Gastrocnemius medialis (tissue), 4 donors: ENCODE measurements at regions not wholly inside any gene's neighbourhood (a gene's known extent, or its start where the extent isn't known, plus 50 kb on each side); places are given as distances from the start of the nearest gene placed in this dataset.

Experiments
- CTCF ChIP-seq, 5 experiments: fragments of 450-650 bp in 3 of 5; fragments of 200-600 bp in 2 of 5; sonication (generic) in 2 of 5; IDR thresholded peaks in 4 of 5; conservative IDR thresholded peaks in 1 of 5; 1 replicate in 4 of 5; 2 replicates in 1 of 5; pipeline ENCODE4 v1.5.1; 2016 to 2019; ENCODE audit warnings: antibody characterized with exemption in 5 of 5, mild to moderate bottlenecking in 3 of 5, moderate library complexity in 3 of 5
- POLR2A ChIP-seq, 2 donors: fragments of 450-650 bp; IDR thresholded peaks; one replicate each; pipeline ENCODE4 v1.6.1; 2017; ENCODE audit warnings: antibody characterized with exemption in 2 of 2, mild to moderate bottlenecking in 2 of 2, moderate library complexity in 2 of 2

DNA sequence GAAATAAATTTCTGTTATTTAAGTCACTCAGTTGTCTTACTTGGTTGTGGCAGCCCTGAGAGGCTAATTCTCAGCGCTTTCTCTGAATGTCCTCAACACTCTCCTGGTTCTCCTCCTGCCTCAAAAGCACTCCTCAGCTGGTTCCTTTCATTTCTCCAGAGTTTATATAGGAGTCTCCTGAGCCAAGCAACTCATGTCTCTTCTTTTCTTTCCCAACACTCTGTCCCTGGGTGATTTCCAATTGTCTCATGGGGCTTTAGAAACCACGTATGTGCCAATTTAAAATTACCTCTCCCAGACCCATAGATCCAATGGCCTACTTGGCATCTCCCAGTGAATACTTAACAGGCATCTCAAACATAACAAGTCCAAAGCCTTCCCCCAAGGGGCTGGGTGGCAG lies 184.3 kb downstream of the TTC32 start:
- TF ChIP-seq CTCF (IDR thresholded peaks at IDR 0.05 in 4 of 5, conservative IDR thresholded peaks at IDR 0.05 in 1 of 5) (no peak), POLR2A (IDR thresholded peaks at IDR 0.05) (no peak)
